SJSA1 (cell line): ENCODE measurements at regions not wholly inside any gene's neighbourhood (a gene's known extent, or its start where the extent isn't known, plus 50 kb on each side); places are given as distances from the start of the nearest gene placed in this dataset.

ENCODE experiments used
- DNase-seq, 2 experiments: peaks; one replicate each; pipeline ENCODE4 v3.0.0-alpha.2; 2015 to 2020; ENCODE audit warnings: low spot score in 2 of 2, low read depth in 1 of 2
- H3K27ac ChIP-seq: fragments of 250-450 bp; sonication (Bioruptor Pico); 2 replicates; pipeline ENCODE4 v1.5.1; 2020; ENCODE audit warnings: mild to moderate bottlenecking, moderate library complexity
- H3K27me3 ChIP-seq: fragments of 250-450 bp; sonication (Bioruptor Pico); replicated peaks from 2 replicates; pipeline ENCODE4 v1.5.1; 2020; ENCODE audit warnings: mild to moderate bottlenecking, moderate library complexity
- H3K36me3 ChIP-seq: fragments of 250-450 bp; sonication (Bioruptor Pico); 2 replicates; pipeline ENCODE4 v1.5.1; 2020; ENCODE audit warnings: mild to moderate bottlenecking
- H3K4me1 ChIP-seq: fragments of 250-450 bp; sonication (Bioruptor Pico); replicated peaks from 2 replicates; pipeline ENCODE4 v1.6.1; 2021; ENCODE audit warnings: mild to moderate bottlenecking
- H3K4me3 ChIP-seq: fragments of 250-450 bp; sonication (Bioruptor Pico); 2 replicates; pipeline ENCODE4 v1.5.1; 2020; ENCODE audit warnings: mild to moderate bottlenecking
- H3K9me3 ChIP-seq: fragments of 250-450 bp; sonication (Bioruptor Pico); replicated peaks from 2 replicates; pipeline ENCODE4 v1.5.1; 2020; ENCODE audit warnings: mild to moderate bottlenecking

DNA sequence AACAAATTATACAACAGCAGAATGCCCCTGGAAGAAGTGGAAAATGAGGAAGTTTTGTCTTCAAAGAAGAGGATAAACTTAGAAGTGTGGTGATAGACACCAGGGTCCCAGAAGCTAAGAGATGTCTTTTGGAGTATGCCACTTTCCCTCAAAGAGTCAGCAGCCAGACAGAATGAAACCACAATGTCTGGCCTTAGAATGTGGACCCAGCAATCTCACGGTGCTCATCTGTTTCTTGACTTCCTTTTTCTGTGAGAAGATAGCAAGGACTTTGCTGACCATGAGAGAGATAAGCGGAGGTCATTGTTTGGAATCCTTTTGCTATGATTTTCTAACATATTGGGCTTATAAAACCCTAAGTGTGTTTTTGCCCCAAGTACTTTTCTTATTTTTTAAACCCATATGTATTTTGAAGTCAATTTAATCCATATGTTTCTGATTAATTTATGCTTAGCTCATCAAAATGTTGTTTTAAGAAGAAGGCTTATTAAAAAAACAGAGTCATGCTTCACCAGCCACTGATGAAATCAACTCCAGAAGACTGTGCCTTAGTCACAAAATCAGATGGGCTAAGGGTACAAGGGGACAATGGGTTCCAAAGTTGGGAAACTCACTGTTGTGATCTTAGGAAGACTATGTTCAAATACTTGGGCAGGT, 451.2 kb upstream of the JAG1 start:
- DNase-seq: no peak
- Histone ChIP-seq H3K27me3 (no peaks in the 10 kb centered on the region), H3K9me3 (no peaks in the 10 kb centered on the region), H3K36me3 (no peaks in the 10 kb centered on the region), H3K27ac (no peak overlapping the region), H3K4me1 (no peaks in the 10 kb centered on the region), H3K4me3 (no peak overlapping the region)

- H3K27me3 ChIP-seq: no peaks in the 10 kb centered on the region
- H3K27ac ChIP-seq: no peak overlapping the region
- no peak overlapping the region for H3K4me3 ChIP-seq
- H3K4me1 ChIP-seq: 0 out of 2 replicates have a peak, but pooled peaks cover 4% of the 10 kb centered on the region
- H3K36me3 ChIP-seq: no peaks in the 10 kb centered on the region
- H3K9me3 ChIP-seq: no peaks in the 10 kb centered on the region
- DNase-seq: no peak
These were observed 454.5 kb upstream of the JAG1 start for GRCh38 chr20:11128220-11128718.

DNA sequence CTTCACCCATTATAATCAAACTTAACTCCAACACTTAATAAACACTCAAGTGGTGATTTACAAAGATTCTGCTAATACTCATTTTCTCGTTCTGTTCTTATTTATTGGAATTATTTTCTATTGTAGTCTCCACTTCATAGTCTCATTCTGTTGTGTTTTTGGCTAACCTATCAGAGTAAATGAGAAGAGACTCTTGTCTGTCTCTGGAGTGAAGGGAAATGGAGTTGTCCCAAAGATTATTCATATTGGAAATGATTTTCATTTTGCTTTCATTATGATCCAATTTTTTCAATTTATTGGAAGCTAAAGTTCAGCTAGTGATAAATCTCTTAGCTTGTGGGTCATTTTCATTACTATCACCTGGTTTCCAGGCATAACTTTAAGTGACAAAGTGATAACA, 454.9 kb upstream of the JAG1 start:
- Histone ChIP-seq H3K36me3 (no peaks in the 10 kb centered on the region), H3K4me3 (no peak overlapping the region), H3K27me3 (no peaks in the 10 kb centered on the region), H3K4me1 (0 out of 2 replicates have a peak, but pooled peaks cover 6% of the 10 kb centered on the region), H3K9me3 (no peaks in the 10 kb centered on the region), H3K27ac (no peak overlapping the region)
- DNase-seq: no peak

DNA sequence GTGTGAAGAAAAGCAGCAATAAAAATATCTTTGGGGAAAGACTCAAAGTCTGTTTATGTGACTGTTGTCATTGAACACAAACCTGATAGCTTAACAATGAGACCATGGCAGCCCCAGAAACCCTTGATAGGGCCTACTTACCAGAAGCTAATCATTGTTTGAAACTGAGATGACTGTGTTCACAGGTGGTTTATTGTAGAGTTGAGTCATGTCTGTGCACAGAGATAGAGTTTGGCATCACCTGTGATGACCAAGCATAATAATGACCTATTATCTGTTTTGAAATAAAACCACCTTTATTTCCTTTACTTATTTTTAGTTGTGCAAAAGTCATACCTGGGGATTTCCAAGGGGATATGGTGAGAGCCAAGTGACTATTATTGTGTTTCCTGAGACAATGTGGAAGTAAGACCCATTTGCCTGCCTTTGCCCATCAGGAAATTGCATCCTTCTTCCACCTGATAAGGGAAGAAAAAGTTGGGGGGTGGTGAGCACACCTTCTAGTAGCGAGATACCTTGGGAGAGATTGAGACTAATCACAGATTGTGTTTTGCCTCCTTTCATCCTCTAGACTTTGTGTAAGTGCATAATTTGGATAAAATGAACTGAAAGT, 456.9 kb upstream of the JAG1 start:
- no peak overlapping the region for H3K4me3 ChIP-seq
- H3K4me1 ChIP-seq: 0 out of 2 replicates have a peak, but pooled peaks cover 6% of the 10 kb centered on the region
- no peaks in the 10 kb centered on the region for H3K27me3 ChIP-seq
- no peak for DNase-seq
- H3K36me3 ChIP-seq: no peaks in the 10 kb centered on the region
- H3K27ac ChIP-seq: no peak overlapping the region
- H3K9me3 ChIP-seq: no peaks in the 10 kb centered on the region

DNA sequence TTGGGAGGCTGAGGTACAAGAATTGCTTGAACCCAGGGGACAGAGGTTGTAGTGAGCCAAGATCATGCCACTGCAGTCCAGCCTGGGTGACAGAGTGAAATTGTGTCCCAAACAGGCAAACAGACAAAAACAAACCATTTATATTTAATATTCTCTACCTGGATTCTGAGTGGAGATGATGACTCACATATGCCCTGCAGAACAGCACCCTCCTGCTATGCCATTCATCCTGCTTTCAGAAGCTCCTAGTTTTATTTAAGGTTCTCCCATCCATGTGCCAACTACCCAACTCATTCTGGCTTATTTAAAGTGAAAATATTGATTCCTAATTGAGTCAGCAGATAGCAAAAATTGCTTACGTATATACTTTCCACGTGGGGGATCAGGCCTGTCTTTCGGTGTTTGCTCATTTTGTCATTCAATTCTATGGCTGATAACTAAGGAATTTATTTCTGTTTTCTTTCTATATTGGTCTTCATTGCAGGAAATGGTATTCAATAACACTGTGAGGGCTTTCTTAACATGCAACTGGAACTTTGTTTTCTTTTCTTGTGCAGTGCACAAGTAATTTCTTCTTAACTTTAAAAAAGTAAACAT, 459.1 kb upstream of the JAG1 start:
- no peaks in the 10 kb centered on the region for H3K27me3 ChIP-seq
- 0 out of 2 replicates have a peak, but pooled peaks cover 6% of the 10 kb centered on the region for H3K4me1 ChIP-seq
- DNase-seq: no peak
- H3K9me3 ChIP-seq: no peaks in the 10 kb centered on the region
- no peaks in the 10 kb centered on the region for H3K36me3 ChIP-seq
- H3K27ac ChIP-seq: no peak overlapping the region
- H3K4me3 ChIP-seq: no peak overlapping the region

- Histone ChIP-seq H3K36me3 (no peaks in the 10 kb centered on the region), H3K4me1 (peaks cover 10% of the 10 kb centered on the region; the same call in 1 of the 2 replicates), H3K4me3 (no peak overlapping the region), H3K9me3 (no peaks in the 10 kb centered on the region), H3K27me3 (no peaks in the 10 kb centered on the region), H3K27ac (no peak overlapping the region)
- no peak for DNase-seq
These were observed 462.9 kb upstream of the JAG1 start for GRCh38 chr20:11136691-11137090.

DNA sequence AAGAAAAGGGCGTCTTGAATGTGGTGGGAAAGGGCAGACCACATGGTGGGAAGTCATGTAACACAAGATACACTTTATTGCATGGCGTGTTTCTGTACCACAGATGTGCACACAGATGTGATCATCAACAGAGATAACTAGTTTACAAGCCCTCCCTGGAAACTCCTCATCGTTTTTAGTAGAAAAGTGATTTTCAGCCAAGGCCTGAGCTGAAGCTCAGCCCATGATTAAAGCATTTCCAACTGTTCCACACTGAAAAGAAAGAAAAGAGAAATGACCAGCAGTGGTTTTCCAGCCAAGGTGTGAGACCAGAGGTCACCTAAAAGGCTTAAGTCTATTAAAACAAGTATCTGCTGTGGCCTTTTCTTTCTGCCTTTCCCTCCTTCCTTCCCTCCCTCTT, 463.9 kb upstream of the JAG1 start:
- Histone ChIP-seq H3K27me3 (no peaks in the 10 kb centered on the region), H3K9me3 (no peaks in the 10 kb centered on the region), H3K27ac (no peak overlapping the region), H3K4me1 (peaks cover 10% of the 10 kb centered on the region; the same call in 1 of the 2 replicates), H3K4me3 (no peak overlapping the region), H3K36me3 (no peaks in the 10 kb centered on the region)
- no peak for DNase-seq

GRCh38 chr20:11140359-11140758, 466.6 kb upstream of the JAG1 start:
- peak; percentile 45 to 58 for DNase-seq
- H3K4me3 ChIP-seq: no peak overlapping the region
- H3K36me3 ChIP-seq: no peaks in the 10 kb centered on the region
- no peaks in the 10 kb centered on the region for H3K27me3 ChIP-seq
- no peaks in the 10 kb centered on the region for H3K9me3 ChIP-seq
- peaks cover 4% of the 10 kb centered on the region; the same call in 1 of the 2 replicates for H3K4me1 ChIP-seq
- no peak overlapping the region for H3K27ac ChIP-seq

DNA sequence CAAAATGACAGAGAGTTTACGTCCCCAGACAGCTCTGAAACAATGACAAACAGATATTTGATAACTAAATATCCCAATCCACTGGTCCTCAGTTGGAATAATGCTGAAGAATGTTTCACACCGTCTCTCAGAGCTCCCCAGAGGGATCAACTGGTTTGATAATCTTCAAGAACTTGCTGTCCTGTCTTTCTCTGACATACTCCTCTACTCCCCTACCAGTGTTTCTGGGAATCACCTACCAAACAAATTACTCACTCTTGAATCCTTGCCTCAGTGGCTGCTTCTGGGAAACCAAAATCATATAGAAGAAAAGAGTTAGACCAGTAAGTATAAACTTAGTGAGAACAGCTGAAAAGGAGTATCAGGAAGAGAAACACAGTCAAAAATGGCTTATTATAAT, 469.7 kb upstream of the JAG1 start:
- no peak overlapping the region for H3K4me3 ChIP-seq
- H3K27me3 ChIP-seq: no peaks in the 10 kb centered on the region
- H3K4me1 ChIP-seq: peaks cover 4% of the 10 kb centered on the region; the same call in 1 of the 2 replicates
- no peaks in the 10 kb centered on the region for H3K9me3 ChIP-seq
- no peaks in the 10 kb centered on the region for H3K36me3 ChIP-seq
- H3K27ac ChIP-seq: no peak overlapping the region
- no peak for DNase-seq

- Histone ChIP-seq H3K27me3 (no peaks in the 10 kb centered on the region), H3K27ac (no peak overlapping the region), H3K9me3 (no peaks in the 10 kb centered on the region), H3K4me1 (peaks cover 4% of the 10 kb centered on the region; the same call in 1 of the 2 replicates), H3K4me3 (no peak overlapping the region), H3K36me3 (no peaks in the 10 kb centered on the region)
- DNase-seq: no peak
These were observed 470.5 kb upstream of the JAG1 start for GRCh38 chr20:11144114-11144950.

GRCh38 chr20:11145616-11146015, 471.8 kb upstream of the JAG1 start:
- H3K36me3 ChIP-seq: no peaks in the 10 kb centered on the region
- H3K9me3 ChIP-seq: no peaks in the 10 kb centered on the region
- H3K4me1 ChIP-seq: peaks cover under 1% of the 10 kb centered on the region; the same call in 1 of the 2 replicates
- no peak for DNase-seq
- no peak overlapping the region for H3K4me3 ChIP-seq
- no peak overlapping the region for H3K27ac ChIP-seq
- no peaks in the 10 kb centered on the region for H3K27me3 ChIP-seq

GRCh38 chr20:11153819-11154218, 480.0 kb upstream of the JAG1 start:
- peak overlapping the region; percentile 74 for H3K27ac ChIP-seq
- DNase-seq: peak in 1 of 2 experiments; percentile 44

GRCh38 chr20:11155156-11155756, 481.5 kb upstream of the JAG1 start:
- no peak for DNase-seq
- Histone ChIP-seq H3K4me3 (no peak overlapping the region), H3K36me3 (no peaks in the 10 kb centered on the region), H3K27me3 (no peaks in the 10 kb centered on the region), H3K4me1 (peaks cover 24% of the 10 kb centered on the region), H3K9me3 (no peaks in the 10 kb centered on the region), H3K27ac (no peak overlapping the region; the same call in 1 of the 2 replicates)

More at GRCh38 chr20:11153819-11154218, 480.0 kb upstream of the JAG1 start:
- no peaks in the 10 kb centered on the region for H3K36me3 ChIP-seq
- H3K4me1 ChIP-seq: peaks cover 13% of the 10 kb centered on the region
- H3K27me3 ChIP-seq: no peaks in the 10 kb centered on the region
- no peak overlapping the region for H3K4me3 ChIP-seq
- no peaks in the 10 kb centered on the region for H3K9me3 ChIP-seq
